ENCODE measurements at regions not wholly inside any gene's neighbourhood (a gene's known extent, or its start where the extent isn't known, plus 50 kb on each side); places are given as distances from the start of the nearest gene placed in this dataset.

GRCh38 chr10:24115403-24115802 lies 93.5 kb upstream of the KIAA1217 start:
- Histone ChIP-seq H2AFZ (ENCODE audit: insufficient read depth, low read length, poor library complexity) (no peak overlapping the region), H3K9ac (ENCODE audit: low read length) (no peak overlapping the region), H3K4ac (ENCODE audit: low read depth, low read length) (no peak overlapping the region), H3K4me3 (ENCODE audit: low read depth, low read length) (no peak overlapping the region), H2BK120ac (ENCODE audit: insufficient read depth, low read length, poor library complexity) (no peak overlapping the region), H2BK12ac (ENCODE audit: low read length) (no peak overlapping the region), H3K36me3 (ENCODE audit: control insufficient read depth in 1 of 2, insufficient read depth in 2 of 2, low read length in 2 of 2) (no peaks in the 10 kb centered on the region), H3K23ac (ENCODE audit: low read length) (no peak overlapping the region), H4K12ac (ENCODE audit: low read depth, low read length) (no peak overlapping the region), H2AK5ac (ENCODE audit: low read length) (no peak overlapping the region), H3K27ac (ENCODE audit: low read depth, low read length) (no peak overlapping the region), H3K4me2 (ENCODE audit: low read length) (no peak overlapping the region), H4K91ac (ENCODE audit: low read depth, low read length) (no peak overlapping the region), H3K27me3 (ENCODE audit: insufficient read depth, low read length) (no peaks in the 10 kb centered on the region), H3K79me2 (ENCODE audit: control insufficient read depth, insufficient read depth, low read length, poor library complexity) (no peaks in the 10 kb centered on the region), H3K4me1 (ENCODE audit: control insufficient read depth in 1 of 2, insufficient read depth in 2 of 2, low read length in 2 of 2) (no peaks in the 10 kb centered on the region), H3K9me3 (ENCODE audit: insufficient read depth, low read depth, low read length) (no peaks in the 10 kb centered on the region), H3K79me1 (ENCODE audit: low read length) (no peaks in the 10 kb centered on the region), H3K14ac (ENCODE audit: low read length) (no peak overlapping the region), H4K8ac (ENCODE audit: low read depth, low read length) (no peak overlapping the region), H3K18ac (ENCODE audit: low read length) (no peak overlapping the region), H2BK5ac (ENCODE audit: low read depth, low read length, poor library complexity) (no peak overlapping the region)
- WGBS (ENCODE audit: extremely low coverage, insufficient coverage, insufficient read length): no CpG with 5 or more reads among the region's 1 CpG
- DNase-seq: no peak

DNA sequence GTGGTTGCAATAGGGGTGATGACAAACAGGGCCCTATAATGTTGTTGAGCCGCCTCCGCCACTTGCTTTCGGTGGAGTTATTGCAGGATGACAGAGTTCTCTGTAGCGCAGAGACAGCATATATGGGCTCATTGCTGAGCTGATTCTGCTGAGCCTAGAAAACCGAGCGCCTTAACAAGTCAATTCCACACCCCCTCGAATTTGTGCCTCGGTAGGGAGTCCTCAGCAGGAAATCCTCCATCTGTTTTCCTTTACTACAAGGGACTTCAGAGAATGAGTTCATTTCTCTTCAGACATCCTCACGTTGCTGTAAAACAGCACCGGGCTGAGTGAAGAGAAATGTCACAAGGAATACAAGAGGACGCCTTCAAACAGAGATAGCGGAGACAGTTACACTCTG lies 90.7 kb upstream of the KIAA1217 start:
- WGBS (ENCODE audit: extremely low coverage, insufficient coverage, insufficient read length): no CpG with 5 or more reads among the region's 12 CpGs
- H4K12ac ChIP-seq (ENCODE audit: low read depth, low read length): no peak overlapping the region
- no peak overlapping the region for H3K14ac ChIP-seq (ENCODE audit: low read length)
- H3K18ac ChIP-seq (ENCODE audit: low read length): no peak overlapping the region
- H3K27me3 ChIP-seq (ENCODE audit: insufficient read depth, low read length): no peaks in the 10 kb centered on the region
- H3K9ac ChIP-seq (ENCODE audit: low read length): no peak overlapping the region
- H3K4me3 ChIP-seq (ENCODE audit: low read depth, low read length): no peak overlapping the region
- H2BK5ac ChIP-seq (ENCODE audit: low read depth, low read length, poor library complexity): no peak overlapping the region
- H3K36me3 ChIP-seq (ENCODE audit: control insufficient read depth in 1 of 2, insufficient read depth in 2 of 2, low read length in 2 of 2): no peaks in the 10 kb centered on the region
- H3K79me2 ChIP-seq (ENCODE audit: control insufficient read depth, insufficient read depth, low read length, poor library complexity): no peaks in the 10 kb centered on the region
- no peak overlapping the region for H3K4me2 ChIP-seq (ENCODE audit: low read length)
- no peak overlapping the region for H3K23ac ChIP-seq (ENCODE audit: low read length)
- no peak overlapping the region for H2BK120ac ChIP-seq (ENCODE audit: insufficient read depth, low read length, poor library complexity)
- H3K79me1 ChIP-seq (ENCODE audit: low read length): no peaks in the 10 kb centered on the region
- H3K4me1 ChIP-seq (ENCODE audit: control insufficient read depth in 1 of 2, insufficient read depth in 2 of 2, low read length in 2 of 2): no peaks in the 10 kb centered on the region
- no peak for DNase-seq
- H3K9me3 ChIP-seq (ENCODE audit: insufficient read depth, low read depth, low read length): no peaks in the 10 kb centered on the region
- H2AK5ac ChIP-seq (ENCODE audit: low read length): no peak overlapping the region
- H3K27ac ChIP-seq (ENCODE audit: low read depth, low read length): no peak overlapping the region
- H4K8ac ChIP-seq (ENCODE audit: low read depth, low read length): no peak overlapping the region
- H3K4ac ChIP-seq (ENCODE audit: low read depth, low read length): no peak overlapping the region
- no peak overlapping the region for H2BK12ac ChIP-seq (ENCODE audit: low read length)
- H2AFZ ChIP-seq (ENCODE audit: insufficient read depth, low read length, poor library complexity): no peak overlapping the region
- no peak overlapping the region for H4K91ac ChIP-seq (ENCODE audit: low read depth, low read length)

- no peaks in the 10 kb centered on the region for H3K9me3 ChIP-seq (ENCODE audit: insufficient read depth, low read depth, low read length)
- no peak for DNase-seq
- H3K4me2 ChIP-seq (ENCODE audit: low read length): no peak overlapping the region
- H3K14ac ChIP-seq (ENCODE audit: low read length): no peak overlapping the region
- H3K4me1 ChIP-seq (ENCODE audit: control insufficient read depth in 1 of 2, insufficient read depth in 2 of 2, low read length in 2 of 2): no peaks in the 10 kb centered on the region
- no peak overlapping the region for H3K4me3 ChIP-seq (ENCODE audit: low read depth, low read length)
- no peak overlapping the region for H4K8ac ChIP-seq (ENCODE audit: low read depth, low read length)
- H3K79me1 ChIP-seq (ENCODE audit: low read length): no peaks in the 10 kb centered on the region
- no peak overlapping the region for H3K27ac ChIP-seq (ENCODE audit: low read depth, low read length)
- no peak overlapping the region for H4K91ac ChIP-seq (ENCODE audit: low read depth, low read length)
- no peaks in the 10 kb centered on the region for H3K79me2 ChIP-seq (ENCODE audit: control insufficient read depth, insufficient read depth, low read length, poor library complexity)
- no peak overlapping the region for H4K12ac ChIP-seq (ENCODE audit: low read depth, low read length)
- no peak overlapping the region for H2AK5ac ChIP-seq (ENCODE audit: low read length)
- no peak overlapping the region for H3K18ac ChIP-seq (ENCODE audit: low read length)
- no peak overlapping the region for H2BK5ac ChIP-seq (ENCODE audit: low read depth, low read length, poor library complexity)
- no peak overlapping the region for H2BK120ac ChIP-seq (ENCODE audit: insufficient read depth, low read length, poor library complexity)
- no peak overlapping the region for H3K23ac ChIP-seq (ENCODE audit: low read length)
- no peaks in the 10 kb centered on the region for H3K36me3 ChIP-seq (ENCODE audit: control insufficient read depth in 1 of 2, insufficient read depth in 2 of 2, low read length in 2 of 2)
- H3K4ac ChIP-seq (ENCODE audit: low read depth, low read length): no peak overlapping the region
- H3K9ac ChIP-seq (ENCODE audit: low read length): no peak overlapping the region
- H3K27me3 ChIP-seq (ENCODE audit: insufficient read depth, low read length): no peaks in the 10 kb centered on the region
- no peak overlapping the region for H2AFZ ChIP-seq (ENCODE audit: insufficient read depth, low read length, poor library complexity)
- no peak overlapping the region for H2BK12ac ChIP-seq (ENCODE audit: low read length)
- no CpG with 5 or more reads among the region's 5 CpGs for WGBS (ENCODE audit: extremely low coverage, insufficient coverage, insufficient read length)
Observed at GRCh38 chr10:24119896-24120295, 89.0 kb upstream of the KIAA1217 start.

DNA sequence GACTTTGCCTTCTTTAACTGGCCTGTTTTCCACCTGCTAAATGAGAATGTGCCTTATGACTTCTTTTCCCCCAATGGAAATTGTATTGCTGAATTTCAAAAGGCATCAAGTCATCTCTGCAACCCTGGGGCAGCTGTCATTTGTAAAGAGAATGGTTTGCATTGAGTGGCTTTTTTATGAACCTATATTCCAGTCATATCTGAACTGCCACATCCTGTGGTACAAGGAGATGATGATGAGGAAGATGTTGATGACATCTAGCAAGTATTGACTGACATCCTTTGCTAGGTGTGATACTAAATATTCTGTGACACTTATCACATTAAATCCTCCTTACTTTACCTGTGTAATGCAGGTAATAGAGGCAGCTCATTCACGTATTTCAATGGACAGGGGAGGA lies 88.3 kb upstream of the KIAA1217 start:
- no peak for DNase-seq
- no peak overlapping the region for H3K14ac ChIP-seq (ENCODE audit: low read length)
- H3K9ac ChIP-seq (ENCODE audit: low read length): no peak overlapping the region
- H3K79me2 ChIP-seq (ENCODE audit: control insufficient read depth, insufficient read depth, low read length, poor library complexity): no peaks in the 10 kb centered on the region
- no peak overlapping the region for H2BK120ac ChIP-seq (ENCODE audit: insufficient read depth, low read length, poor library complexity)
- H3K23ac ChIP-seq (ENCODE audit: low read length): no peak overlapping the region
- H4K91ac ChIP-seq (ENCODE audit: low read depth, low read length): no peak overlapping the region
- H3K27me3 ChIP-seq (ENCODE audit: insufficient read depth, low read length): no peaks in the 10 kb centered on the region
- H3K4me2 ChIP-seq (ENCODE audit: low read length): no peak overlapping the region
- H2AFZ ChIP-seq (ENCODE audit: insufficient read depth, low read length, poor library complexity): no peak overlapping the region
- H3K4me1 ChIP-seq (ENCODE audit: control insufficient read depth in 1 of 2, insufficient read depth in 2 of 2, low read length in 2 of 2): no peaks in the 10 kb centered on the region
- H2BK5ac ChIP-seq (ENCODE audit: low read depth, low read length, poor library complexity): no peak overlapping the region
- WGBS (ENCODE audit: extremely low coverage, insufficient coverage, insufficient read length): no CpG with 5 or more reads among the region's 1 CpG
- H3K18ac ChIP-seq (ENCODE audit: low read length): no peak overlapping the region
- H3K9me3 ChIP-seq (ENCODE audit: insufficient read depth, low read depth, low read length): no peaks in the 10 kb centered on the region
- H3K4ac ChIP-seq (ENCODE audit: low read depth, low read length): no peak overlapping the region
- H3K27ac ChIP-seq (ENCODE audit: low read depth, low read length): no peak overlapping the region
- no peak overlapping the region for H3K4me3 ChIP-seq (ENCODE audit: low read depth, low read length)
- H4K12ac ChIP-seq (ENCODE audit: low read depth, low read length): no peak overlapping the region
- H3K79me1 ChIP-seq (ENCODE audit: low read length): no peaks in the 10 kb centered on the region
- H2BK12ac ChIP-seq (ENCODE audit: low read length): no peak overlapping the region
- no peaks in the 10 kb centered on the region for H3K36me3 ChIP-seq (ENCODE audit: control insufficient read depth in 1 of 2, insufficient read depth in 2 of 2, low read length in 2 of 2)
- H4K8ac ChIP-seq (ENCODE audit: low read depth, low read length): no peak overlapping the region
- H2AK5ac ChIP-seq (ENCODE audit: low read length): no peak overlapping the region

Measured in trophoblast cell (in vitro differentiated cells and primary cell).